ENCODE measurements at regions not wholly inside any gene's neighbourhood (a gene's known extent, or its start where the extent isn't known, plus 50 kb on each side); places are given as distances from the start of the nearest gene placed in this dataset.

GRCh38 chrX:34559325-34559724 lies 97.8 kb downstream of the TMEM47 start:
- H3K27me3 ChIP-seq: no peaks in the 10 kb centered on the region
- H3K4me3 ChIP-seq: no peak overlapping the region
- no peak for DNase-seq (ENCODE audit: low spot score)
- no peaks in the 10 kb centered on the region for H3K9me3 ChIP-seq
- no peak overlapping the region for H3K27ac ChIP-seq
- H3K36me3 ChIP-seq: no peaks in the 10 kb centered on the region
- TF ChIP-seq CTCF (IDR thresholded peaks at IDR 0.05): no peak
- H3K4me1 ChIP-seq: no peaks in the 10 kb centered on the region

GRCh38 chrX:34557733-34558132 lies 99.4 kb downstream of the TMEM47 start:
- TF ChIP-seq CTCF (IDR thresholded peaks at IDR 0.05): no peak

GRCh38 chrX:34555481-34555880 lies 101.6 kb downstream of the TMEM47 start:
- no peak for DNase-seq (ENCODE audit: low spot score)
- Histone ChIP-seq H3K9me3 (no peaks in the 10 kb centered on the region), H3K36me3 (no peaks in the 10 kb centered on the region), H3K27ac (no peak overlapping the region), H3K27me3 (no peaks in the 10 kb centered on the region), H3K4me3 (no peak overlapping the region), H3K4me1 (no peaks in the 10 kb centered on the region)
- TF ChIP-seq CTCF (IDR thresholded peaks at IDR 0.05): no peak

More at GRCh38 chrX:34557733-34558132, 99.4 kb downstream of the TMEM47 start:
- H3K9me3 ChIP-seq: no peaks in the 10 kb centered on the region
- no peaks in the 10 kb centered on the region for H3K36me3 ChIP-seq
- DNase-seq (ENCODE audit: low spot score): no peak
- H3K4me1 ChIP-seq: no peaks in the 10 kb centered on the region
- no peaks in the 10 kb centered on the region for H3K27me3 ChIP-seq
- no peak overlapping the region for H3K27ac ChIP-seq
- no peak overlapping the region for H3K4me3 ChIP-seq

- TF ChIP-seq CTCF (IDR thresholded peaks at IDR 0.05): no peak
- Histone ChIP-seq H3K36me3 (no peaks in the 10 kb centered on the region), H3K9me3 (no peaks in the 10 kb centered on the region), H3K27me3 (no peaks in the 10 kb centered on the region), H3K4me1 (no peaks in the 10 kb centered on the region), H3K4me3 (no peak overlapping the region), H3K27ac (no peak overlapping the region)
- DNase-seq (ENCODE audit: low spot score): no peak
These were observed 110.7 kb downstream of the TMEM47 start for GRCh38 chrX:34546366-34546765.

- no peak for TF ChIP-seq CTCF (IDR thresholded peaks at IDR 0.05)
- Histone ChIP-seq H3K9me3 (no peaks in the 10 kb centered on the region), H3K36me3 (no peaks in the 10 kb centered on the region), H3K27me3 (no peaks in the 10 kb centered on the region), H3K4me1 (no peaks in the 10 kb centered on the region), H3K27ac (no peak overlapping the region), H3K4me3 (no peak overlapping the region)
- DNase-seq (ENCODE audit: low spot score): no peak
These were observed 129.0 kb downstream of the TMEM47 start for GRCh38 chrX:34528081-34528480.

- Histone ChIP-seq H3K4me1 (no peaks in the 10 kb centered on the region), H3K4me3 (no peak overlapping the region), H3K27ac (no peak overlapping the region), H3K27me3 (no peaks in the 10 kb centered on the region), H3K9me3 (no peaks in the 10 kb centered on the region), H3K36me3 (no peaks in the 10 kb centered on the region)
- TF ChIP-seq CTCF (IDR thresholded peaks at IDR 0.05): no peak
- DNase-seq (ENCODE audit: low spot score): no peak
These were observed 135.5 kb downstream of the TMEM47 start for GRCh38 chrX:34521563-34521962.

Data from right atrium auricular region (tissue), 2 donors.